H54 (cell line): ENCODE measurements at regions not wholly inside any gene's neighbourhood (a gene's known extent, or its start where the extent isn't known, plus 50 kb on each side); places are given as distances from the start of the nearest gene placed in this dataset.

ENCODE experiments used
- DNase-seq: peaks from one replicate; pipeline ENCODE4 v3.0.0; 2011; ENCODE audit warnings: low spot score, mixed read lengths; ENCODE audit not compliant: insufficient read length
- FAIRE-seq: peaks from 3 replicates; lab custom pipeline; 2011; peaks lifted over from hg19 to GRCh38; lab: Jason Lieb, UNC
- POLR2A ChIP-seq: IDR thresholded peaks from 2 replicates; pipeline ENCODE4 v1.6.1; 2011; ENCODE audit warnings: low read depth, mild to moderate bottlenecking, low read length

- TF ChIP-seq POLR2A, result no peak
- no peak for DNase-seq
- no peak for FAIRE-seq
Observed at GRCh38 chr5:31049936-31050704, 143.4 kb upstream of the CDH6 start.

DNA sequence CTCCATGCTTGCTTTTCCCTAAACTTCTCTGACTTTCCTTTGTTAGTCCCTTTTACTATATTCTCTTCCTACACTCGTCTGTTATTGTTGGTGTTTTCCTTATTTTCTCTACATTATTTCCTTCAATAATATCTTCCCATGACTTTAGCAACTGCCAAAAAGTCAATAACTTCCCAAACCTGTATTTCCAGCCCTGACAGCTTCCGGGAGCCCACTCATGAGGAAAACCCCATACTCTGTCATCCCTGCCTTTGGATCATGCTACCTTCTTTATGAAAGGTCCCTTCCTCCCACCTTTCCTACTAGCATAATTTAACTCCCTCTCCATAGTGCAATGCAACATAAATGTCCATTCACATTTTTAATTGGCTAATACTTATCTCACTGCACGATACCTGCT, 144.0 kb upstream of the CDH6 start:
- no peak for DNase-seq
- FAIRE-seq, result no peak
- TF ChIP-seq POLR2A, result no peak

DNA sequence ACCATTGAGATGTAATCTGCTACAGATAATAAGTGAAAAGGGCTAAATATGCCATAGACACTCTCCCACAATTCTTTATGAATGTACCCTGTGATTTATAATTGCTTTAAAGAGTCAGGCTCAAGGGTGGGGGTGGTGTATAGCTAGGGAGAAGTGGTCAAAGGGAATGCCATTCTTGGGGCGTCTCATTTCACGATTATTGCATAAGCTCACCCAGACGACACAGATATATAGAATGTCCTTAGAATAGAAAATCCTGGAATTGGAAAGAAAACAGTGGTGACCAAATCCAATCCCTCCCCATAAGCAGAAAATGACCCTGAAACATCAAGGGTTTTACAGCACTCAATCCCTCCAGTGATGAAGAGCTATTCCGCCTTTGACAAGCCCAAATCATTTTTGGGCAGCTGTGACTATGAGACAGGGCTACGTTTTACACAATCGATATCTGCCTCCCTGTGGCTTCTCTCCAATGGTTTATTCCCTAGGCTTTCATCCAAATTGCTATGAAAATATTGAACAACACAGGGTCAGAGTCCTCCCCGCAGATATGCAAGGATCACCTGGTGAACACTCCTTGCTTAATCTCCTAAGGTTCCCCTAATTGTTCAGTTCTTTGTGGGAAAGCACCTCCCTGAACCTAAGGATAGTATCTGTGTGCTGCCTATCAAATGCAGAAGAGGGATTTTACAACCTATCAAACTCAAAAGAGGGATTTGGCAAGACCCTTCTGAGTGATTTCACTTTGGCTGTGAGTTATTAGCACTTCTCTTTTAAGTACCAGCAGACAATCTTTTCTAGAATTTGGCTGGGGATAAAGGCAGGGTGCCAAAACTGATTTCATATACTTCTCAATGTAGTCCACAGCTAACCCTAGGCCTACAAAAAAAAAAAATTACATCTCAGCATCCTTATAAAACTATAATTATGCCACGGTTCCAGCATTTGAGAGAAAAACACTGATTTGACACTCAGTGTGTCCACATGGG, 144.9 kb upstream of the CDH6 start:
- FAIRE-seq (no peak), DNase-seq (no peak)
- no peak for TF ChIP-seq POLR2A

GRCh38 chr5:31047621-31048020, 145.9 kb upstream of the CDH6 start:
- no peak for FAIRE-seq

DNA sequence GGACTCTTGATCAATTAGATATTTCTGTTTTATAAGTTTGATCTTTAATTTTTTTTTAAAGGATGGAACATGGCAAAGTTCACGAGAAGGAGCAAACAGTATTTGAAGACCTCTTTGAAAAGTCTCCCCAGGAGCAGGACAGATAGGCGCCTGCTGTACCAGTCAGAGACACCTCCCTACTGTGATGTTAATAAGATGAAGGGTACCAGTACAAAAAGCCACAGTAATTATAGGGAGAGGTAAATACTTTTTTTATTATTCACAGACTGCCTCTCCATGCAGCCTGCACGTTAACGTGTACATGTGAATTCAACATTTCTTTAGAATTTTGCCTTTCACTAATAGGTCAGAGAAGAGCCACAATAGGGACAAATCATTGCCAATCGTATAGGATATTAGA, 146.5 kb upstream of the CDH6 start:
- FAIRE-seq, result no peak
- no peak for TF ChIP-seq POLR2A
- DNase-seq, result no peak

More at GRCh38 chr5:31047621-31048020, 145.9 kb upstream of the CDH6 start:
- no peak for DNase-seq
- TF ChIP-seq POLR2A, result no peak

- no peak for TF ChIP-seq POLR2A
- no peak for FAIRE-seq
- no peak for DNase-seq
Observed at GRCh38 chr5:31036411-31036810, 157.1 kb upstream of the CDH6 start.

DNA sequence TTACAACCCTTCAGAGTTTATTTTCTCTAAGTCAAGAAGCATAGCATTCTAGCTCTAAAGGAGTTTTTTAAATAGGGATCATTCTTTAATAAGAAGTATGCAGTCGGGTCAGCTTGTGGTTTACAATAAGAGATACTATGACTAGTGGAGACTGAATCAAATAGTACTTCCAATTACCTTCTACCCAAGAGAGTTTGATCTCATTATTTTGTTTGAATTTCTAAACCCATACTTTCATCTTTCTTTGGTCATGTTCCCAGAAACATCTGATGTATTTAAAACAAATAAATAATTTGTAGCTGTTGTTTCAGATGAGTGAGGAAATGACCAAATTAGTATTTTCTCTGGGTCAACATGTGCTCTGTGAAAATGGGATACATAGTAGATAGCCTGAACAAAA, 160.2 kb upstream of the CDH6 start:
- FAIRE-seq (no peak), DNase-seq (no peak)
- TF ChIP-seq POLR2A, result no peak

GRCh38 chr5:31029925-31030324, 163.6 kb upstream of the CDH6 start:
- DNase-seq (no peak), FAIRE-seq (no peak)
- no peak for TF ChIP-seq POLR2A

- TF ChIP-seq POLR2A, result no peak
- no peak for FAIRE-seq
Observed at GRCh38 chr5:31027721-31028120, 165.8 kb upstream of the CDH6 start.

GRCh38 chr5:31023105-31023504, 170.4 kb upstream of the CDH6 start:
- no peak for FAIRE-seq
- TF ChIP-seq POLR2A, result no peak
- DNase-seq, result no peak

More at GRCh38 chr5:31027721-31028120, 165.8 kb upstream of the CDH6 start:
- DNase-seq, result no peak

GRCh38 chr5:31021181-31021624, 172.3 kb upstream of the CDH6 start:
- no peak for TF ChIP-seq POLR2A
- DNase-seq, result no peak
- FAIRE-seq, result no peak

- FAIRE-seq (no peak), DNase-seq (no peak)
- TF ChIP-seq POLR2A, result no peak
Observed at GRCh38 chr5:31008231-31008630, 185.3 kb upstream of the CDH6 start.

GRCh38 chr5:31007672-31008071, 185.8 kb upstream of the CDH6 start:
- DNase-seq (no peak), FAIRE-seq (no peak)

GRCh38 chr5:31000287-31000686, 193.2 kb upstream of the CDH6 start:
- no peak for TF ChIP-seq POLR2A
- FAIRE-seq (no peak), DNase-seq (no peak)

More at GRCh38 chr5:31007672-31008071, 185.8 kb upstream of the CDH6 start:
- TF ChIP-seq POLR2A, result no peak
